Stimulated activated CD8-positive, alpha-beta memory T cell treated with anti-CD3 and anti-CD28 coated beads, Interleukin-7, amount 100 ng/mL, for 1 hour (primary cell): ENCODE measurements at regions not wholly inside any gene's neighbourhood (a gene's known extent, or its start where the extent isn't known, plus 50 kb on each side); places are given as distances from the start of the nearest gene placed in this dataset.

Experiments used
- DNase-seq, 2 donors: peaks; one replicate each; pipeline ENCODE4 v3.0.0-alpha.2; 2020; ENCODE audit warnings: low read depth in 2 of 2

GRCh38 chr12:116381744-116382685, 104.5 kb upstream of the MED13L start:
- no peak for DNase-seq

- no peak for DNase-seq
Observed at GRCh38 chr12:116382686-116383530, 105.4 kb upstream of the MED13L start.

- no peak for DNase-seq
Observed at GRCh38 chr12:116384175-116384574, 106.7 kb upstream of the MED13L start.

- no peak for DNase-seq
Observed at GRCh38 chr12:116384691-116385485, 107.4 kb upstream of the MED13L start.

- DNase-seq, result no peak
Observed at GRCh38 chr12:116385486-116386217, 108.2 kb upstream of the MED13L start.

- DNase-seq, result no peak
Observed at GRCh38 chr12:116389326-116389725, 111.8 kb upstream of the MED13L start.

GRCh38 chr12:116389990-116390389, 112.5 kb upstream of the MED13L start:
- DNase-seq, result no peak

- DNase-seq, result no peak
Observed at GRCh38 chr12:116390401-116391335, 113.2 kb upstream of the MED13L start.

- DNase-seq, result no peak
Observed at GRCh38 chr12:116391501-116391900, 114.0 kb upstream of the MED13L start.

- no peak for DNase-seq
Observed at GRCh38 chr12:116392061-116392460, 114.6 kb upstream of the MED13L start.

GRCh38 chr12:116393255-116393654, 115.8 kb upstream of the MED13L start:
- no peak for DNase-seq

GRCh38 chr12:116393859-116394650, 116.6 kb upstream of the MED13L start:
- DNase-seq, result no peak

GRCh38 chr12:116395396-116395795, 117.9 kb upstream of the MED13L start:
- no peak for DNase-seq

GRCh38 chr12:116397148-116397547, 119.7 kb upstream of the MED13L start:
- DNase-seq, result no peak

GRCh38 chr12:116398193-116398592, 120.7 kb upstream of the MED13L start:
- DNase-seq, result no peak

- no peak for DNase-seq
Observed at GRCh38 chr12:116399055-116399454, 121.6 kb upstream of the MED13L start.

- DNase-seq, result no peak
Observed at GRCh38 chr12:116400636-116401372, 123.3 kb upstream of the MED13L start.

GRCh38 chr12:116401565-116401964, 124.1 kb upstream of the MED13L start:
- DNase-seq, result no peak
